Daoy (cell line): ENCODE measurements at regions not wholly inside any gene's neighbourhood (a gene's known extent, or its start where the extent isn't known, plus 50 kb on each side); places are given as distances from the start of the nearest gene placed in this dataset.
A peak's percentile ranks its signal among the peaks of the same experiment; 100 is the strongest.
"Not testable (repeated sequence)": the region's sequence is repeated elsewhere in the genome, so short reads cannot be mapped to it uniquely, and the experiment has no call there.

Experiments
- DNase-seq: peaks from one replicate; pipeline ENCODE4 v3.0.0-alpha.2; 2015; ENCODE audit warnings: low read depth

GRCh38 chr11:134944131-134944530 lies 532.1 kb upstream of the B3GAT1 start:
- DNase-seq = no peak

DNA sequence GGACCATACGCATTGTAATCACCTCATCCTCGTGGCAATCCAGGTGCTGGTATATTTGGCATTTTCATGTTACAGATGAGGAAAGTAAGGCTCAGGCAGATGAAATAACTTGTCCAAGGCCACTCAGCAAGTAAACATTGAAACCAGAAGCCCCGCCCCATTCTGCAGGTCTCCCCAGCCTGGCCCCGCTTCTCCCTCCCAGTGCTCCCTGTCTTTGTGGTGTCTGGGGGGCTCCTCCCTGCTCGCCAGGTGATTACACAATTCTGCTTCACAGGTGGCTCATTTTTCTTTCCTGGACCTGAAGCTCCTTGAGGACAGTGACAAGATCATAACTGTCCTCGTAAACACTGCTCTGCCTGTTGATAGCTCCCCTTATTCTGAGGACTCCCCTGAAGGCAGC lies 531.5 kb upstream of the B3GAT1 start:
- no peak for DNase-seq

GRCh38 chr11:134942681-134943080 lies 530.6 kb upstream of the B3GAT1 start:
- no peak for DNase-seq

- peak; percentile 77 for DNase-seq
Observed at GRCh38 chr11:134941936-134942600, 530.0 kb upstream of the B3GAT1 start.

DNA sequence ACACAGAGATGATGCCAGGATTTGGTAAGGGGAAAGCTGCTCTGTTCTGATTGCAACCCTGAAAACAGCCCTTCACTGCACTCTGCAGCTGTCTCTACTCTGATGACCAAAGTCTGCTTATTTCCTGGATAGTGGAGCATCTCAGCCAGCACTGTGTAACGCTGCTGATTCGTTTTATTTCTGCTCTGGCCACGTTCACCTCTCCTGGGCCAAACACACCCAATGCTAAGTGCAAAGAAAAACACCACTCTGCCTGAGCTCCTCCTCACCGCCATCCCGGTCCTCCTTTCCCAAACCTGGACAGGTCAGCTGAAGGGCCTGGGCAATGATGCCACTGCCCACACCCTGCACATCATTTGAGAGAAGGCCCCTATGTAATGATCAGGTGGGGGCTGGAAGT lies 529.3 kb upstream of the B3GAT1 start:
- no peak for DNase-seq

GRCh38 chr11:134940441-134941126 lies 528.5 kb upstream of the B3GAT1 start:
- DNase-seq = no peak

DNA sequence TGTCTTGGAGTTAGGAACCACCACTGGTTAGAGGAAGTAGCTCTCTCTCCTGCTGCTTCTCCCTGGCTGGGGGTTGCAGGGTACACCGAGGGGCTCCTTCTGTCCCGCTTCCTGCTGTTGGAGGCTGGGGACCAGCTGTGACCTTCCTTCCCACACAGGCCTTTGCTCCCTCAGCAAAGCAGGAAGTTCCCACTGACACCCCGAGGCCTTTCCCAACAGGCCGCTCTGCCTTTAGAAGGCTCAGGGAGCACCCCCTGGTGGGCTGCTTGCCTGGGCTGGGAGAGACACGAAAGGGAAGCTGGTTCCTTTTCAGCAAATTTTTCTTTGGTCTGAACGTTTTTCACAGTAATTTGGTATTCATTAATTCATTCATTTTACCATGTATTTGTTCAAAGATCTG lies 527.9 kb upstream of the B3GAT1 start:
- DNase-seq = peak; percentile 44

DNA sequence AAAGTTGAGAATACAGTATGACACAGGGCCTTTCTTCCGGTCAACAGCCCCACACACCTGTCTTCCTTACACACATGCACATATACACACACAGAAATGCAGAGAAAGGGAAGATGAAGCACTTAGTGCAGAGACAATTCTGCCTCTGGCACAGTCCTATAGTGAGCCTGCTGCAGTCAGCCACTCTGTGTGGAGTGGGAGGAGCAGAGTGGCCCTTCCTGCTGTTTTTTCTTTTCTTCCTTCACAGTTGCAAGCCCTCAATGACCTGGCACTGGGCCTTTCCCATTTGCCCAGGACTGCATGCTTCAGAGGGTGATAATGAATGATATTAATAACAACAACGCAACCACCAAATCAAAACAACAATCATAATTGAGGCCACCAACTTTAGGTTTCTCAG lies 527.0 kb upstream of the B3GAT1 start:
- no peak for DNase-seq

DNA sequence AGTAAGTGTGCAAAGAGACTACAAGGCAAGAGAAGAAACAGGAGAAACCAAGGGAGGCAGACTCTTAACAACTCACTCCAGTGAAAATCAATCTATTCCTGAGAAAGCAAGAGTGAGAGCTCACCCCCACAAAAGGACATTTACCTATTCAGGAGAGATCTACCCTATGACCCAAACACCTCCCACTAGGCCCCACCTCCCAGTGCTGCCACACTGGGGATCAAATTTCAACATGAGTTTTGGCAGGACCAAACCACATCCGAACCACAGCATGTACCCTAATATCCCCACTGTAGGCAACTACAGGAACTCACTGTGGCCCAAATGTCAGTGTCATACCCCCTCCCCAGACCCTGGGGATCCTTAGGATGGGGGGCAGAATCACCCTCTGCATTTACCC lies 526.2 kb upstream of the B3GAT1 start:
- no peak for DNase-seq

- not testable (repeated sequence) for DNase-seq
Observed at GRCh38 chr11:134937193-134937592, 525.2 kb upstream of the B3GAT1 start.

- no peak for DNase-seq
Observed at GRCh38 chr11:134932761-134933160, 520.7 kb upstream of the B3GAT1 start.

DNA sequence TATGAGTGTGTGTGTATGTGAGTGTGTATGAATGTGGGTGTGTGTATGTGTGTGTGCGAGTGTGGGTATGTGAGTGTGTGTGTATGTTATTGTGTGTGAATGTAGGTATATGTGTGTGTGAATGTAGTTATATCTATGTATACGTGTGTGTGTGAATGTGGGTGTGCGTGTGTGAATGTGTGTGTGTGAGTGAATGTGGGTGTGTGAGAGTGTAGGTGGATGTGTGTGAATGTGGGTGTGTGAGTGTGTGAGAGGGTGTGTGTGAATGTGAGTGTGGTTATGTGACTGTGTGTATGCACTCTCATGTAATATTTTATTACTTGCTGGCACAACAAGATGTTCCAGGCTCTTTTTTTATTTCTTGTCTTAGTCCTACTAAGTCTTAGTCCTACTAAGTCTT lies 513.4 kb upstream of the B3GAT1 start:
- no peak for DNase-seq

- DNase-seq = no peak
Observed at GRCh38 chr11:134923441-134923840, 511.4 kb upstream of the B3GAT1 start.

DNA sequence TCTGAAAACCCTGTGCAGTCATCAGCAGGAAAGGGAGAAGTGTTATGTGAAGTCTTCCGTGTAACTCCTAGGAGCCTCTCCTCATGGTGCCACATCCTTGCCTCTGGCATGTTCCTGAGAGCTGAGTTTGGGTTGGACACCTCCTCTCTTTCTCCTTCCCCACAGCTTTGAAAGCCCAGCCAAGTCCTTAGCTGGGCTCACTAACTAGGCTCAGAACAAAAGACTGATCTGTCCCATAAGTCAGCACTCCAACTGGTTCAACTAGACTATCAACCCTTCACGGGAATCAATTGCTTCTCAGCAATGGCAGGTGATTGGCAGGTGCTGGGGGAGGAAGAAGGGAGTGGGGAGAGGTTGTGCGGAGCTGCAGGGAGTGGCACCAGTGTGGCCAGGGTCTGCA lies 509.9 kb upstream of the B3GAT1 start:
- DNase-seq = no peak

GRCh38 chr11:134920851-134921608 lies 509.0 kb upstream of the B3GAT1 start:
- no peak for DNase-seq

- DNase-seq = no peak
Observed at GRCh38 chr11:134916421-134917213, 504.6 kb upstream of the B3GAT1 start.

DNA sequence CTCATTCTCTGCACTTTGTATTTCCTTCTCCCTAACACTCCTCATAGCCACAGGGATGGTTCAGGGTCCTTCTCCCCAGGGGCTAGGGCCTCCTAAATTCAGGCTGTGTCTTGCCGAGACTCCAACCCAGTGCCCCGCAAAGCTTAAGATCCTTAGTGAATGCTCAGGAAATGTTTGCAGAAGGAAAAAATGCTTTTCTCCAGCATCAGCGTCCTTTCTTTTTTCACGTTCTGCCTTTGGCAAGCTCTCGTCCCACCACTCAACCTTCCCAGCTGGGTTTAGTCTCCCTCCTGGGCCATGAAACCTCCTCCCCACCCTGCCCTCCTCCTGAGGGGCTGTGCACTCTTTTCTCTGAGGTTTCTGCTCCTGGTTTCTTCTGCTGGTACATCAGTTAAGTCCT lies 503.8 kb upstream of the B3GAT1 start:
- no peak for DNase-seq

GRCh38 chr11:134915212-134915611 lies 503.2 kb upstream of the B3GAT1 start:
- DNase-seq = peak; percentile 81

GRCh38 chr11:134913999-134914590 lies 502.1 kb upstream of the B3GAT1 start:
- no peak for DNase-seq

- no peak for DNase-seq
Observed at GRCh38 chr11:134913391-134913790, 501.3 kb upstream of the B3GAT1 start.

- no peak for DNase-seq
Observed at GRCh38 chr11:134911514-134912180, 499.6 kb upstream of the B3GAT1 start.
